ENCODE measurements at regions not wholly inside any gene's neighbourhood (a gene's known extent, or its start where the extent isn't known, plus 50 kb on each side); places are given as distances from the start of the nearest gene placed in this dataset.

DNA sequence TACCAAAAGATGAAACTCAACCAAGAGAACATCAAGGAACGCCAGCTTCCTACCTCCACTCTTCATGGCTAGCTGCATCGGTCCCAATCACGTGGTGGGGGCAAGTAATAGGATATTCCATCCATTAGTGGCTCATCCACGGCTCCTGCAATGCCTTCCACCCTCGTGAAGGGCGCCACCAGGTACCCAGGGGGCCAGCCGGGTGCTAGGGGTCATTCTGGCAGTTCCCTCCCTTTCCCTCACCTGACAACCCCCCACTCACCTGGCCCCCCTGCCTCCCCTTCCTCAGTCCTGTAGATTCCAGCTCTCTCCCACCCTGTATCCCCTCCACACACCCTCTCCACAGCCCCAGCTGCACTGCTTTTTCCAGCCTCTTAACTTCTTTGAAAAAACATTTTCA lies 161.9 kb downstream of the URI1 start:
- DNase-seq (ENCODE audit: low spot score) (no peak), ATAC-seq (ENCODE audit: low FRiP score) (no peak)
- TF ChIP-seq CTCF (IDR thresholded peaks at IDR 0.05), result no peak

GRCh38 chr19:30105316-30105715 lies 163.3 kb downstream of the URI1 start:
- no peak for DNase-seq (ENCODE audit: low spot score)
- no peak for TF ChIP-seq CTCF (IDR thresholded peaks at IDR 0.05)
- no peak for ATAC-seq (ENCODE audit: low FRiP score)

- TF ChIP-seq CTCF (IDR thresholded peaks at IDR 0.05), result no peak
- ATAC-seq (ENCODE audit: low FRiP score) (no peak), DNase-seq (ENCODE audit: low spot score) (no peak)
Observed at GRCh38 chr19:30105727-30106126, 163.7 kb downstream of the URI1 start.

GRCh38 chr19:30106417-30107095 lies 164.5 kb downstream of the URI1 start:
- ATAC-seq (ENCODE audit: low FRiP score), result no peak
- no peak for DNase-seq (ENCODE audit: low spot score)
- no peak for TF ChIP-seq CTCF (IDR thresholded peaks at IDR 0.05)

DNA sequence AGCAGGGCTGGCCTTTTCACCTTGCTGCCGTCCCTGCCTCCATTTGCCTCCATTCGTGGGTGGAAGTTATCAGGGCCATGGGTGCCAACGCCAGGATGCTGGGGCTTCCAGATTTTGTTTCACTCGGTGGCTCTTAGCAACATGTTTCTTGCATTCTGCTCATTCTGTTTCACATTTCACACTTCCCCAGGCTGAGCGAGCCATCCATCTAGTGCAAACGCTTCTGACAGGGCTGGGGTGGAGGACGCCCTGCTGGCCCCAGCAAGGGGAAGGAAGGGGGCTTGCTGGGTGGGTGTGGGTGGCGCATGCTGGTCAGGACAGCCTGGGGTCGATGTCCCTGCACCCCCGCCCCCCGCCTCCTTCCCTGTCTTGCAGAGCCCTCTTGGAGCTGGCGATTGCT lies 165.2 kb downstream of the URI1 start:
- no peak for ATAC-seq (ENCODE audit: low FRiP score)
- DNase-seq (ENCODE audit: low spot score), result no peak
- TF ChIP-seq CTCF (IDR thresholded peaks at IDR 0.05), result no peak

DNA sequence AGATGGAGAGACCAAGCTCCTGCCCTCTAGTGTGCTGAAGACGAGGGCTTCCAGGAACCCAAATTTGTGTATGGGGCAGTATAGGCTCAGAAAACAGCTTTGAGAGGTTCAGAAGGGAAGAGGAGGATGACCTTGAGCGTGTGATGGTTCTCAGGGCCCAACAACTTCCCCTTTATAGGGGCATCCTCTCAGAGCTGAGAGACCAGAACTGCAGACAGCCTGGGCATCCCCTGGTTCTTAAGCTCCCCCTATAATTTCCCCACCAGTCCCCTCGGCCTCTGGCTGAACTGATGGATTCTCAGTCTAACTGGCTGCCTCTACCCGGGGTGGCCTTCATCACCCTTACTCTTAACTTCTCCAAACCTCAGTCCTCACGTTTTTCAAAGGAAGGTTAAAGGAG lies 167.5 kb downstream of the URI1 start:
- ATAC-seq (ENCODE audit: low FRiP score) (no peak), DNase-seq (ENCODE audit: low spot score) (no peak)
- TF ChIP-seq CTCF (IDR thresholded peaks at IDR 0.05), result no peak

DNA sequence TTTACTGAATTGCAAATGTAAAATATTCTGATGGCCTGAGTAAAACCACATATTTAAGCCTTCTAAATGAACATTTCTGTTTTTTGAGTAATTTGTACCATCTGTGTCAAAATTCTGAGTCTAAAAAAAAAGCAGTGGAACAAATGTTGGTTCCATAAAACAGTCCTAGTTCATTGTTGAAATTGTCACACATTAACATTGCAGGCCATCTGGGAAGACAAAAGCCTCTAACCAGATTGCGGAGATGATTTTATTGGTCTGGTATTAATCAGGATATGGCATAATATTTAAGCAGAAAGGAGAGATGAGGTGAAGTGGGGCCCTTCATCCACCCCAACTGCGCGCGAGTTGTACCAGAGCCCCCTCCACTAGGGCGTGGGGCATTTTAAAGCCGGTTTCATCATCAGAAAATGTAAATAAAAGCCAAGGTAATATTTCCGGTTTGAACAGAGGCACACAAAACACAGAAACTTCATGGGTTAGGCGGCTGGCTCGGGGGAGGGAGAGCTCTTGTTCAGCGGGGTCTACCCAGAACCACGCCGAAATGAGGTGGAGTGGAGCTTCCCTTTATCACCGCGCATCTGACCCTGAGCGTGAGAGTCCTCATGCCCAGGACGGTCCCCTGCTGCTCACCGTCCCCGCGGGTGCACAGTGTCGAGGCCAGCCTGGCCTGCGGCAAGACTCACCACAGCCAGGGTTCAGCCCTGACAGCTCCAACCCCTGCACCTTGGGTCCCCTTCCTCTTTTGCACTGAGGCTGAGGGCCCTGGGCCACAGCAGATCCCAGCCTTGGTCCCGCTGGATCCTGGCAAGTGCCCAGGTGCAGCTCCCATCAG lies 169.2 kb downstream of the URI1 start:
- DNase-seq (ENCODE audit: low spot score), result no peak
- no peak for TF ChIP-seq CTCF (IDR thresholded peaks at IDR 0.05)
- no peak for ATAC-seq (ENCODE audit: low FRiP score)

Measured in omental fat pad (tissue), 3 donors.